ENCODE measurements at regions not wholly inside any gene's neighbourhood (a gene's known extent, or its start where the extent isn't known, plus 50 kb on each side); places are given as distances from the start of the nearest gene placed in this dataset.

DNA sequence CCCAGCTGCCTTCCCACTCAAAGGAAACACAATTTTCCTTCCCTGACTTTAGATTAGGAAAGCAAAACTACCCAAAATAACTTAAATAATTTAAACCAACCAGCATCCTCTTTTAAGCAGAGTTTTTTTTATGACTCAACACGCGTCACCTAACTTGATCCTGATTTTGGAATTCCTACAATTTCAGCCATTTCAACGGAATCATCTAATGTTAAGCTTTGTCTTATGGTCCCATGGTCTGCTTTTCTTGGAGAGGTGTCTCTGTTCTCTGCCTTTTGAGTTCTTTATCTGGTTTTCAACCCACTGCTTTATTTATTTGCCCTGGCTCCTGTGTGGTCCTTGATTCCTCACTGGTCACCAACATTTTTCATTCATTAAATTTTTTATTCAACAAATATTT is 219.2 kb upstream of the ARHGEF26 start:
- ChIA-PET CTCF (no interaction called here), POLR2A (no interaction called here)
- no peak for ATAC-seq
- Mint-ChIP-seq H3K4me1 (0 out of 2 replicates have a peak, but pooled peaks cover 3% of the 10 kb centered on the region), H3K36me3 (no peaks in the 10 kb centered on the region), H3K9me3 (peaks cover 4% of the 10 kb centered on the region), H3K27me3 (ENCODE audit: low read depth) (no peaks in the 10 kb centered on the region), H3K27ac (no peak overlapping the region), H3K4me3 (no peak overlapping the region)
- TF ChIP-seq ARID4B (CRISPR knock-in tag; IDR thresholded peaks at IDR 0.05; ENCODE audit: borderline replicate concordance): no peak
- no peak for TF ChIP-seq SMAD3 (CRISPR knock-in tag; IDR thresholded peaks at IDR 0.05; ENCODE audit: borderline replicate concordance)
- TF ChIP-seq, protein P1, sequence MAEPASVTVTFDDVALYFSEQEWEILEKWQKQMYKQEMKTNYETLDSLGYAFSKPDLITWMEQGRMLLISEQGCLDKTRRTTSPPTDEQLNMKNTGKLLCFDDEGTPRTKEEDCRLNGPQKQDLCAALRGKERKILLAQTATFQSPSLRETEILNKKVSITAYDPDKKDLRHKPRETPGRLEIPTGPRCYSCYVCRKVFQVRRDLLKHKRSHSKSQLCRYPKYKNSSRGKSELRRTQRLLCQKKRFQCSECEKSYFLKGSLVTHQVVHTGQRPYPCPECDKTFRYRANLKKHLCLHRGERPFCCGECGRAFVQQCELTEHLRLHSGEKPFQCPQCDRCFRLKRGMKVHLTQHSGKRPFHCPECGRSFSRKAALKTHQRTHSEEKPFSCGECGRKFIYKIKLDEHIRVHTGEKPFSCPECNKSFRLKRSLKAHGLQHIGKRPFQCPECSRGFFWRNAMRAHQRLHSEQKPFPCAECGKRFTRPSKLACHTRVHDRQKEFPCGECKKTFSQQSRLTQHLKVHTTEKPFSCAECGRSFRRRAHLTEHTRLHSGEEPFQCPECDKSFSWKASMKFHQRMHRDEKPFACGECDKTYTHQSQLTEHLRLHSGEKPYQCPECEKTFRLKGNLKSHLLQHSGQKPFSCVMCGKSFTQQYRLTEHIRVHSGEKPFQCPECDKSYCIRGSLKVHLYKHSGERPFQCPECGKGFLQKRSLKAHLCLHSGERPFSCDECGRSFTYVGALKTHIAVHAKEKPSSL (CRISPR knock-in tag; conservative IDR thresholded peaks at IDR 0.05): no peak
- TF ChIP-seq OVOL2 (CRISPR knock-in tag; IDR thresholded peaks at IDR 0.05; ENCODE audit: borderline replicate concordance): no peak
- DNase-seq (ENCODE audit: low spot score): no peak

DNA sequence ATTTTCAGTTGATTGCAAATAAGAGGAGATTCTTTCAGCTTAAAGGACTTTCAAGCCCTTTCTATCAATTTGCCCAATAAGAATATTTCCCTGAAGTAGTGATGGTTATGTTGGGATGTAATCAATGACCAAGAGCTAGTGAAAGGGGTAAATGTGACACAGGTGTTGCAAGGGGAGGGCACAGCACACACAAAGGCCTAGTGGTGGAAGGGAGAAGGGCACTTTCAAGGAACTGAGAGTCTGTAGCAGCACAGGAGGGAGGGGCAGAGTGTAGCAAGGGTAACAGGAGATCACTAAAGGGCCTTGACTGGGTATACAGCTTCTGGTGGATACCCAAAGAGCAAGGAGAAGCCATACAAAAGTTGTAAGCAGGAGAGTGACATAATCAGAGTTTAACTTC is 217.8 kb upstream of the ARHGEF26 start:
- CTCF ChIA-PET: interaction anchor here (1.2 kb wide), 1 partner anchor 10 kb away, joined by 3 read pairs; no protein-coding TSS in a partner anchor
- DNase-seq (ENCODE audit: low spot score) (peak; percentile 19), ATAC-seq (peak; percentile 100)
- no peak for TF ChIP-seq PRDM15 (CRISPR knock-in tag; IDR thresholded peaks at IDR 0.05)
- no peak for TF ChIP-seq STAT6 (CRISPR knock-in tag; conservative IDR thresholded peaks at IDR 0.05; ENCODE audit: low read depth)
- Mint-ChIP-seq H3K27ac (no peak overlapping the region), H3K4me1 (no peaks in the 10 kb centered on the region), H3K4me3 (no peak overlapping the region), H3K36me3 (no peaks in the 10 kb centered on the region), H3K9me3 (peaks cover 4% of the 10 kb centered on the region), H3K27me3 (ENCODE audit: low read depth) (no peaks in the 10 kb centered on the region)
- POLR2A ChIA-PET: no interaction called here

GRCh38 chr3:153906366-153906765 is 214.8 kb upstream of the ARHGEF26 start:
- H3K27ac Mint-ChIP-seq: no peak overlapping the region
- ATAC-seq: no peak
- ChIA-PET CTCF (no interaction called here), POLR2A (no interaction called here)
- H3K36me3 Mint-ChIP-seq: no peaks in the 10 kb centered on the region
- H3K4me3 Mint-ChIP-seq: no peak overlapping the region
- no peaks in the 10 kb centered on the region for H3K4me1 Mint-ChIP-seq
- no peaks in the 10 kb centered on the region for H3K27me3 Mint-ChIP-seq (ENCODE audit: low read depth)
- peaks cover 4% of the 10 kb centered on the region for H3K9me3 Mint-ChIP-seq
- DNase-seq (ENCODE audit: low spot score): no peak
- TF ChIP-seq, protein P2, sequence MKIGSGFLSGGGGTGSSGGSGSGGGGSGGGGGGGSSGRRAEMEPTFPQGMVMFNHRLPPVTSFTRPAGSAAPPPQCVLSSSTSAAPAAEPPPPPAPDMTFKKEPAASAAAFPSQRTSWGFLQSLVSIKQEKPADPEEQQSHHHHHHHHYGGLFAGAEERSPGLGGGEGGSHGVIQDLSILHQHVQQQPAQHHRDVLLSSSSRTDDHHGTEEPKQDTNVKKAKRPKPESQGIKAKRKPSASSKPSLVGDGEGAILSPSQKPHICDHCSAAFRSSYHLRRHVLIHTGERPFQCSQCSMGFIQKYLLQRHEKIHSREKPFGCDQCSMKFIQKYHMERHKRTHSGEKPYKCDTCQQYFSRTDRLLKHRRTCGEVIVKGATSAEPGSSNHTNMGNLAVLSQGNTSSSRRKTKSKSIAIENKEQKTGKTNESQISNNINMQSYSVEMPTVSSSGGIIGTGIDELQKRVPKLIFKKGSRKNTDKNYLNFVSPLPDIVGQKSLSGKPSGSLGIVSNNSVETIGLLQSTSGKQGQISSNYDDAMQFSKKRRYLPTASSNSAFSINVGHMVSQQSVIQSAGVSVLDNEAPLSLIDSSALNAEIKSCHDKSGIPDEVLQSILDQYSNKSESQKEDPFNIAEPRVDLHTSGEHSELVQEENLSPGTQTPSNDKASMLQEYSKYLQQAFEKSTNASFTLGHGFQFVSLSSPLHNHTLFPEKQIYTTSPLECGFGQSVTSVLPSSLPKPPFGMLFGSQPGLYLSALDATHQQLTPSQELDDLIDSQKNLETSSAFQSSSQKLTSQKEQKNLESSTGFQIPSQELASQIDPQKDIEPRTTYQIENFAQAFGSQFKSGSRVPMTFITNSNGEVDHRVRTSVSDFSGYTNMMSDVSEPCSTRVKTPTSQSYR (CRISPR knock-in tag; IDR thresholded peaks at IDR 0.05): no peak
- no peak for TF ChIP-seq EMX1 (CRISPR knock-in tag; IDR thresholded peaks at IDR 0.05)
- TF ChIP-seq, protein P3, sequence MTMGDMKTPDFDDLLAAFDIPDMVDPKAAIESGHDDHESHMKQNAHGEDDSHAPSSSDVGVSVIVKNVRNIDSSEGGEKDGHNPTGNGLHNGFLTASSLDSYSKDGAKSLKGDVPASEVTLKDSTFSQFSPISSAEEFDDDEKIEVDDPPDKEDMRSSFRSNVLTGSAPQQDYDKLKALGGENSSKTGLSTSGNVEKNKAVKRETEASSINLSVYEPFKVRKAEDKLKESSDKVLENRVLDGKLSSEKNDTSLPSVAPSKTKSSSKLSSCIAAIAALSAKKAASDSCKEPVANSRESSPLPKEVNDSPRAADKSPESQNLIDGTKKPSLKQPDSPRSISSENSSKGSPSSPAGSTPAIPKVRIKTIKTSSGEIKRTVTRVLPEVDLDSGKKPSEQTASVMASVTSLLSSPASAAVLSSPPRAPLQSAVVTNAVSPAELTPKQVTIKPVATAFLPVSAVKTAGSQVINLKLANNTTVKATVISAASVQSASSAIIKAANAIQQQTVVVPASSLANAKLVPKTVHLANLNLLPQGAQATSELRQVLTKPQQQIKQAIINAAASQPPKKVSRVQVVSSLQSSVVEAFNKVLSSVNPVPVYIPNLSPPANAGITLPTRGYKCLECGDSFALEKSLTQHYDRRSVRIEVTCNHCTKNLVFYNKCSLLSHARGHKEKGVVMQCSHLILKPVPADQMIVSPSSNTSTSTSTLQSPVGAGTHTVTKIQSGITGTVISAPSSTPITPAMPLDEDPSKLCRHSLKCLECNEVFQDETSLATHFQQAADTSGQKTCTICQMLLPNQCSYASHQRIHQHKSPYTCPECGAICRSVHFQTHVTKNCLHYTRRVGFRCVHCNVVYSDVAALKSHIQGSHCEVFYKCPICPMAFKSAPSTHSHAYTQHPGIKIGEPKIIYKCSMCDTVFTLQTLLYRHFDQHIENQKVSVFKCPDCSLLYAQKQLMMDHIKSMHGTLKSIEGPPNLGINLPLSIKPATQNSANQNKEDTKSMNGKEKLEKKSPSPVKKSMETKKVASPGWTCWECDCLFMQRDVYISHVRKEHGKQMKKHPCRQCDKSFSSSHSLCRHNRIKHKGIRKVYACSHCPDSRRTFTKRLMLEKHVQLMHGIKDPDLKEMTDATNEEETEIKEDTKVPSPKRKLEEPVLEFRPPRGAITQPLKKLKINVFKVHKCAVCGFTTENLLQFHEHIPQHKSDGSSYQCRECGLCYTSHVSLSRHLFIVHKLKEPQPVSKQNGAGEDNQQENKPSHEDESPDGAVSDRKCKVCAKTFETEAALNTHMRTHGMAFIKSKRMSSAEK (CRISPR knock-in tag; IDR thresholded peaks at IDR 0.05; ENCODE audit: borderline replicate concordance): no peak
- no peak for TF ChIP-seq OVOL2 (CRISPR knock-in tag; IDR thresholded peaks at IDR 0.05; ENCODE audit: borderline replicate concordance)
- TF ChIP-seq NR3C1 (CRISPR knock-in tag; conservative IDR thresholded peaks at IDR 0.05; ENCODE audit: low read depth): no peak

Data from WTC11 (cell line).